ENCODE measurements at regions not wholly inside any gene's neighbourhood (a gene's known extent, or its start where the extent isn't known, plus 50 kb on each side); places are given as distances from the start of the nearest gene placed in this dataset.

DNA sequence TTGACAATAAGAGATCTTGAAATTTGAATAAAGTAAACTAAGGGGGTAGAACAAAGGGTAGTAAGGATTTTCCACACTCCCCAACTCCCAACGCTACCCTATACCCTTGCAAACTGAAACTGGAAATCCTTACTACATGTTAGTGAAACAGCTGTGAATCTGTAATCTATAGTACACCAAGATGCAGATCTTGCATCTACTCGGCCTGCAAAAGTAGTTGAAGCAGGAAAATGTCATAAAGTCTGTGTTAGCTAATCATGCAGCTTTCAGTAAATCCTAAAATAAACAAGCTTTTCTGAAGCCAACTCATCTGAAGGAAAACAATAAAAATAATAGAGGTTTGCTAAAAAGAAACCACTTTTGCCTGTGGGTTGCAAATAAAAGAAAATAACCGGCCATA is 1242.0 kb upstream of the ACO1 start:
- TF ChIP-seq, protein P1, sequence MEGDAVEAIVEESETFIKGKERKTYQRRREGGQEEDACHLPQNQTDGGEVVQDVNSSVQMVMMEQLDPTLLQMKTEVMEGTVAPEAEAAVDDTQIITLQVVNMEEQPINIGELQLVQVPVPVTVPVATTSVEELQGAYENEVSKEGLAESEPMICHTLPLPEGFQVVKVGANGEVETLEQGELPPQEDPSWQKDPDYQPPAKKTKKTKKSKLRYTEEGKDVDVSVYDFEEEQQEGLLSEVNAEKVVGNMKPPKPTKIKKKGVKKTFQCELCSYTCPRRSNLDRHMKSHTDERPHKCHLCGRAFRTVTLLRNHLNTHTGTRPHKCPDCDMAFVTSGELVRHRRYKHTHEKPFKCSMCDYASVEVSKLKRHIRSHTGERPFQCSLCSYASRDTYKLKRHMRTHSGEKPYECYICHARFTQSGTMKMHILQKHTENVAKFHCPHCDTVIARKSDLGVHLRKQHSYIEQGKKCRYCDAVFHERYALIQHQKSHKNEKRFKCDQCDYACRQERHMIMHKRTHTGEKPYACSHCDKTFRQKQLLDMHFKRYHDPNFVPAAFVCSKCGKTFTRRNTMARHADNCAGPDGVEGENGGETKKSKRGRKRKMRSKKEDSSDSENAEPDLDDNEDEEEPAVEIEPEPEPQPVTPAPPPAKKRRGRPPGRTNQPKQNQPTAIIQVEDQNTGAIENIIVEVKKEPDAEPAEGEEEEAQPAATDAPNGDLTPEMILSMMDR (IDR thresholded peaks at IDR 0.05), result no peak
- no peak for TF ChIP-seq POLR2A (IDR thresholded peaks at IDR 0.05)

All from lower leg skin (tissue), 3 donors.